ENCODE measurements at regions not wholly inside any gene's neighbourhood (a gene's known extent, or its start where the extent isn't known, plus 50 kb on each side); places are given as distances from the start of the nearest gene placed in this dataset.

DNA sequence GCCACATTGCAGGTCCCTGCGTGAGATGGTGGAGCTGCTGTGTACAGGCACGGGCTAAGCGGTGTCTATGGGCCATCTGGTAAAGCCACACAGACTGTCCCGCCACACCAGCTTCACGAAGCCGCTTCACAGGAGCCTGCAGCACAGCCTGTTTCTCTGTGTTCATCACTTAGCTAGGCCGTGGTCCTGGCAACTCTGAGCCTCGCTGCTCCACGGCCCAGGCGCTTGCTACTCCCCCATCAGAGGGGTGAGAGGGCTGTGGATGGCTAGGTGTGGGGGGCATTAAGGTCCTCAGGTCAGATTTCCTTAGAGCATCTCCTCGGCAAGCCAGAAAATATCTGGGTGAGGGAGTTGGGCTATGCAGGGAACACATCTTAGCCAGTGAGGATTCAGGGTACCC is 225.7 kb downstream of the GLI2 start:
- no peak overlapping the region for H3K27ac ChIP-seq (ENCODE audit: low read depth, low read length)
- DNase-seq (ENCODE audit: low read depth, low spot score) (no peak), ATAC-seq (no peak)
- no peak overlapping the region for H3K9ac ChIP-seq (ENCODE audit: low read length)
- no peak for TF ChIP-seq POLR2A (IDR thresholded peaks at IDR 0.05; ENCODE audit: borderline replicate concordance, extremely low read depth, insufficient read depth, insufficient read length)
- TF ChIP-seq CEBPB (IDR thresholded peaks at IDR 0.05; ENCODE audit: low read depth), result no peak
- TF ChIP-seq ATF3 (IDR thresholded peaks at IDR 0.05), result no peak
- TF ChIP-seq TCF7L2 (IDR thresholded peaks at IDR 0.05; ENCODE audit: borderline replicate concordance, extremely low read depth, insufficient read depth, insufficient read length), result no peak
- TF ChIP-seq JUND (IDR thresholded peaks at IDR 0.05), result no peak
- no peak for TF ChIP-seq ZNF274 (IDR thresholded peaks at IDR 0.05; ENCODE audit: low read depth, low read length)
- TF ChIP-seq SRF (IDR thresholded peaks at IDR 0.05; ENCODE audit: low read depth), result no peak
- TF ChIP-seq, protein P1, sequence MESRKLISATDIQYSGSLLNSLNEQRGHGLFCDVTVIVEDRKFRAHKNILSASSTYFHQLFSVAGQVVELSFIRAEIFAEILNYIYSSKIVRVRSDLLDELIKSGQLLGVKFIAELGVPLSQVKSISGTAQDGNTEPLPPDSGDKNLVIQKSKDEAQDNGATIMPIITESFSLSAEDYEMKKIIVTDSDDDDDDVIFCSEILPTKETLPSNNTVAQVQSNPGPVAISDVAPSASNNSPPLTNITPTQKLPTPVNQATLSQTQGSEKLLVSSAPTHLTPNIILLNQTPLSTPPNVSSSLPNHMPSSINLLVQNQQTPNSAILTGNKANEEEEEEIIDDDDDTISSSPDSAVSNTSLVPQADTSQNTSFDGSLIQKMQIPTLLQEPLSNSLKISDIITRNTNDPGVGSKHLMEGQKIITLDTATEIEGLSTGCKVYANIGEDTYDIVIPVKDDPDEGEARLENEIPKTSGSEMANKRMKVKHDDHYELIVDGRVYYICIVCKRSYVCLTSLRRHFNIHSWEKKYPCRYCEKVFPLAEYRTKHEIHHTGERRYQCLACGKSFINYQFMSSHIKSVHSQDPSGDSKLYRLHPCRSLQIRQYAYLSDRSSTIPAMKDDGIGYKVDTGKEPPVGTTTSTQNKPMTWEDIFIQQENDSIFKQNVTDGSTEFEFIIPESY (IDR thresholded peaks at IDR 0.05; ENCODE audit: extremely low read depth, insufficient replicate concordance, low read length), result no peak
- no peak for TF ChIP-seq FOSL1 (IDR thresholded peaks at IDR 0.05; ENCODE audit: low read depth)
- TF ChIP-seq SP1 (IDR thresholded peaks at IDR 0.05; ENCODE audit: low read depth), result no peak
- TF ChIP-seq CBX3 (IDR thresholded peaks at IDR 0.05; ENCODE audit: low read depth), result no peak
- TF ChIP-seq EZH2phosphoT487 (IDR thresholded peaks at IDR 0.05; ENCODE audit: borderline replicate concordance), result no peak
- TF ChIP-seq, protein P2, sequence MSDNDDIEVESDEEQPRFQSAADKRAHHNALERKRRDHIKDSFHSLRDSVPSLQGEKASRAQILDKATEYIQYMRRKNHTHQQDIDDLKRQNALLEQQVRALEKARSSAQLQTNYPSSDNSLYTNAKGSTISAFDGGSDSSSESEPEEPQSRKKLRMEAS (IDR thresholded peaks at IDR 0.05), result no peak
- no peaks in the 10 kb centered on the region for H3K79me2 ChIP-seq (ENCODE audit: insufficient read depth, low read length)
- no peaks in the 10 kb centered on the region for H3K9me3 ChIP-seq (ENCODE audit: control insufficient read depth in 1 of 2, insufficient read depth in 1 of 2, low read depth in 1 of 2, low read length in 2 of 2)
- no peaks in the 10 kb centered on the region for H3K9me2 ChIP-seq (ENCODE audit: insufficient read depth)
- H3K4me3 ChIP-seq (replicated peaks in 1 of 2; ENCODE audit: low read depth in 1 of 2, low read length in 2 of 2), result no peak overlapping the region
- H2AFZ ChIP-seq (ENCODE audit: low read depth, low read length, poor library complexity, severe bottlenecking), result no peak overlapping the region
- no peak overlapping the region for H3K4me2 ChIP-seq (ENCODE audit: low read length)
- POLR2A ChIA-PET, result no interaction called here
- peaks cover 3 to 7% of the 10 kb centered on the region in 2 experiments; a peak in 1 of 4 replicates for H3K4me1 ChIP-seq (ENCODE audit: control insufficient read depth in 1 of 2, insufficient read depth in 2 of 2, low read length in 2 of 2)
- H3K27me3 ChIP-seq (ENCODE audit: insufficient read depth, low read length), result no peaks in the 10 kb centered on the region
- RAD21 ChIA-PET (ENCODE audit: low non-redundant PET in 1 of 2, low total read pairs in 2 of 2, uncharacterized antibody in 2 of 2, unreplicated experiment in 2 of 2), result no interaction called here
- CTCF ChIA-PET, result no interaction called here
- intact Hi-C loops (cut with micrococcal nuclease), result no loop called here
- no TSS peak for BruUV-seq (replicated peaks)
- H4K20me1 ChIP-seq (ENCODE audit: insufficient read depth), result no peaks in the 10 kb centered on the region
- no peaks in the 10 kb centered on the region for H3K36me3 ChIP-seq (ENCODE audit: control insufficient read depth in 1 of 2, insufficient read depth in 2 of 2, low read length in 2 of 2)
